ENCODE measurements at regions not wholly inside any gene's neighbourhood (a gene's known extent, or its start where the extent isn't known, plus 50 kb on each side); places are given as distances from the start of the nearest gene placed in this dataset.

DNA sequence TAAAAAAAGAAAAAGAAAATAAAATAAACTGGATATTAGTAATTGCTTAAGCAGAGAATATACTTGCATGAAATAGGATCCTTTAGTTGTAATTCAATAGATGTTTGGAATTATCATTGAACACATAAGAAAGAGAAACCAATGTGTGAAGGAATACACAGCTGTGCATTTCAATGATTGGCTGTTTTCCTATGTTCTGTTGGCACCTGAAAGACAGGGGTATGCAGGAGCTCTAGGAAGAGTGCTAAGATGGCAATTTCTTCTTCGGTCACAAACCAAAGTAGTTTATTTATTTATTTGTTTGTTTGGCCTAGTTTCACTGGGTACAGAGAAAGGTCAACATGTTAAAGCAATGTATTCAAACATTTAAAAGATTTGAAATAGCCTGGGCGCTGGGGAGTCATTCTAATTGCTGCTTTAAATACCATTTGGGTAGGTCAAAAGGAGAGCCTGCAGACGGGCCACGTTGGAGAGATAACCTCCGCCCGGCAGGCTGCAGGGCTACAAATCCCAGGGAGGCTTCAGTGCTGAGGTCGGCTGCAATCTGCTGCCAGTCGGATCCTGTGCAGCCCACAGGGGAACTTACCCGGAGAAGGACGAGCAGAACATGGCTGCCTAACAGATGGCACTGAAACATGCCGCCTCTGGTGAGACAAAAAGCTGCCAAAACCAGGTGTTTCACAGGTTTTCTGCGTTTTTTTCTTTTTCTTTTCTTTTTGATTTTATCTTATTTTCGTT is 154.2 kb upstream of the TYRP1 start:
- no peak overlapping the region for H3K4me3 ChIP-seq
- ATAC-seq, result no peak
- WGBS, 2 donors (ENCODE audit: low coverage in 1 of 2), result 57 to 61% methylated on average over 7 to 11 of the region's 13 CpGs
- no peak for TF ChIP-seq EP300 (IDR thresholded peaks at IDR 0.05)
- H3K27ac ChIP-seq, result no peak overlapping the region
- H3K27me3 ChIP-seq, result no peaks in the 10 kb centered on the region
- no peaks in the 10 kb centered on the region for H3K36me3 ChIP-seq
- H3K9me3 ChIP-seq, result no peaks in the 10 kb centered on the region
- no peaks in the 10 kb centered on the region for H3K4me1 ChIP-seq

DNA sequence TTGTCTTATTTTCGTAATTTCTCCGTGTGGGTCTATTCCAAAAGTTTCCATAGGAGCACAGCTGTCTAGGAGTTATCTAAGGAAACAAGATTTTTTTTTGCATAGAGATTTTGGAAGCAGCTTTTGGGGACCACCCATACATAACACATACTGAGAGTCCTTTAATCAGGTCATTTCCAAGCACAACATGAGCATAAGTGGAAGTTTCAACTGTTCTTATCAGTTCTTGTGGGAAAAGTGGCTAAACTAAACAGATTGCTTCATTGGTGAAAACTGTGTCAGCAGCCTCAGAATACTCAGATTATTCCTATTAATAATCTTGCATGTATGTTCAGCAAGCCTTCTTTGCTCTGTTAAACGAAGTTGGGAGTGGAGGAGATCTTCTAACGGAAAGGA is 153.6 kb upstream of the TYRP1 start:
- Histone ChIP-seq H3K36me3 (no peaks in the 10 kb centered on the region), H3K9me3 (no peaks in the 10 kb centered on the region), H3K27ac (no peak overlapping the region), H3K4me1 (no peaks in the 10 kb centered on the region), H3K27me3 (no peaks in the 10 kb centered on the region), H3K4me3 (no peak overlapping the region)
- no peak for ATAC-seq
- TF ChIP-seq, protein P1, sequence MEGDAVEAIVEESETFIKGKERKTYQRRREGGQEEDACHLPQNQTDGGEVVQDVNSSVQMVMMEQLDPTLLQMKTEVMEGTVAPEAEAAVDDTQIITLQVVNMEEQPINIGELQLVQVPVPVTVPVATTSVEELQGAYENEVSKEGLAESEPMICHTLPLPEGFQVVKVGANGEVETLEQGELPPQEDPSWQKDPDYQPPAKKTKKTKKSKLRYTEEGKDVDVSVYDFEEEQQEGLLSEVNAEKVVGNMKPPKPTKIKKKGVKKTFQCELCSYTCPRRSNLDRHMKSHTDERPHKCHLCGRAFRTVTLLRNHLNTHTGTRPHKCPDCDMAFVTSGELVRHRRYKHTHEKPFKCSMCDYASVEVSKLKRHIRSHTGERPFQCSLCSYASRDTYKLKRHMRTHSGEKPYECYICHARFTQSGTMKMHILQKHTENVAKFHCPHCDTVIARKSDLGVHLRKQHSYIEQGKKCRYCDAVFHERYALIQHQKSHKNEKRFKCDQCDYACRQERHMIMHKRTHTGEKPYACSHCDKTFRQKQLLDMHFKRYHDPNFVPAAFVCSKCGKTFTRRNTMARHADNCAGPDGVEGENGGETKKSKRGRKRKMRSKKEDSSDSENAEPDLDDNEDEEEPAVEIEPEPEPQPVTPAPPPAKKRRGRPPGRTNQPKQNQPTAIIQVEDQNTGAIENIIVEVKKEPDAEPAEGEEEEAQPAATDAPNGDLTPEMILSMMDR (IDR thresholded peaks at IDR 0.05), result no peak
- TF ChIP-seq EP300 (IDR thresholded peaks at IDR 0.05) (no peak), POLR2AphosphoS5 (IDR thresholded peaks at IDR 0.05) (no peak), POLR2A (IDR thresholded peaks at IDR 0.05) (no peak)
- WGBS, 2 donors (ENCODE audit: low coverage in 1 of 2), result 45 to 63% methylated on average over 2 to 3 of the region's 4 CpGs

DNA sequence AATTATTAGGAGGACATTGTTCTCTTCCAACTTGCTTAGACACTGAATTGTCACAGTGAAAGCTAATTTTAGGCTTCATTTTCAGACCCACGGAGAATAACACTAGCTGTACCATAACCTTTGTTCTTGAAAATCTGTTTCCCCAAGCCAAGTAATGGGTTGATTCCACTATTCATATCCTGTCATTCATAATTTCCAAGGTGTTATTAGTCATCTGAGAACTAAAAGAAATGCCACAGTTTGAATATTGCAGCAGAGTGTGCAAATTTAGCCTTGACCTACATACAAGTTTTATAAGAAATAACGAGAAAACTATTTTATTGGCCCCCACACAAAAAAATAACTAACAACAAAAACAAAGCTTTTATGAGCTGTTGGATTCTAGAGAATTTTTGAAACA is 148.5 kb upstream of the TYRP1 start:
- H3K4me3 ChIP-seq, result no peak overlapping the region
- H3K4me1 ChIP-seq, result no peaks in the 10 kb centered on the region
- H3K27ac ChIP-seq, result no peak overlapping the region
- no peaks in the 10 kb centered on the region for H3K27me3 ChIP-seq
- 45 to 60% methylated on average over 2 of the region's 2 CpGs for WGBS, 2 donors (ENCODE audit: low coverage in 1 of 2)
- H3K36me3 ChIP-seq, result no peaks in the 10 kb centered on the region
- TF ChIP-seq EP300 (IDR thresholded peaks at IDR 0.05) (no peak), POLR2AphosphoS5 (IDR thresholded peaks at IDR 0.05) (no peak), POLR2A (IDR thresholded peaks at IDR 0.05) (no peak)
- TF ChIP-seq, protein P1 (IDR thresholded peaks at IDR 0.05), result no peak
- no peaks in the 10 kb centered on the region for H3K9me3 ChIP-seq
- ATAC-seq, result no peak

DNA sequence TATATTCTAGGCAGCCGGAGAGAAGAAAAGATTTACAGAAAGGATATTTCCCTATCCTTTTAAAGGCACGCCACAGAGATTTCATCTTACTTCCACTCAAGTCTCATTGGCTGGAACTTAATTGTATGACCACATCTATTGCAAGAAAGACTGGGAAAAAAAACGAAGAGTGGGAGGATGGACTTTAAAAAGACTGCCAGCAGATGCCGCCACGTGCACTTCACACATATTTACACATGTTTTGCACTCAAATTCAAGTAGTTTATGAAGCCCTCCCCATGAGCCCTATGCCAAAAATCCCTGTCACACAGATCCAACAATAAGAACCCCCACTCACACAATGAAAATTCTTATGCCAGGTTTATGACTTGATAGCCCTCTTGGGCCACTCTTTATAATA is 138.5 kb upstream of the TYRP1 start:
- H3K9me3 ChIP-seq, result no peaks in the 10 kb centered on the region
- no peak overlapping the region for H3K27ac ChIP-seq
- ATAC-seq, result no peak
- H3K27me3 ChIP-seq, result no peaks in the 10 kb centered on the region
- H3K4me1 ChIP-seq, result no peaks in the 10 kb centered on the region
- 42 to 71% methylated on average over 5 of the region's 5 CpGs for WGBS, 2 donors (ENCODE audit: low coverage in 1 of 2)
- no peaks in the 10 kb centered on the region for H3K36me3 ChIP-seq
- TF ChIP-seq, protein P1 (IDR thresholded peaks at IDR 0.05), result no peak
- TF ChIP-seq POLR2A (IDR thresholded peaks at IDR 0.05) (no peak), EP300 (IDR thresholded peaks at IDR 0.05) (no peak), POLR2AphosphoS5 (IDR thresholded peaks at IDR 0.05) (no peak)
- no peak overlapping the region for H3K4me3 ChIP-seq

DNA sequence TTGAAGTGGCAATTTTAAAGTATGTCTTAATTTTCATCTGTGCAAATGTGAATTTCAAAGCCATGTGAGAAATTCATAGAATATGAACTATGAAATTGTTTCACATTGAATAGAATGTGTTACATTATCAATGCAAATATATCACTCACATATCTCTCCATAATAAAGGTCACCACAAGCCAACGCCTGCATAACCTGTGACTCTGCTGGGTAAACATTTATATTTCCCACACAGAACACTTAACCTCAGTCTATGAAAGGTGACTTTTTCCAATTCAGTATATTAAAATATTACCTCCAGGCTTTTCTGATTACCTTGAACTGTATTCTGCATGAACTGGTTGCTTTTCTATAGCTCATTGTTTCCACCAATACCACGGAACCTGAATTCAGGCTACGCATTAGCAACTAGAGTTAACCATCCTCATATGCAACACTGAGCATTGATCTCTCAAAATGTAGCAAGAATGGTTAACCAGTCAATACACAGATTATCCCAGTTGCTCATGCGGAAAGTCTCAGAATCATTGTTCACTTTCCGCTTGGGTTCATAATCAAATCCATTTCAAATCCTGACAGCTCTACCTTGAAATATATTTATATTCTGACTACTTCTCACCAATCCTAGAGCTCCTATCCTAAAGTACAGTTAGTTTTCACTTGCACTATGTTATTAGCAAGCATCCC is 126.6 kb upstream of the TYRP1 start:
- Histone ChIP-seq H3K27ac (no peak overlapping the region), H3K4me1 (no peaks in the 10 kb centered on the region), H3K4me3 (no peak overlapping the region), H3K27me3 (no peaks in the 10 kb centered on the region), H3K9me3 (peaks cover 0 to 4% (median 0%) of the 10 kb centered on the region in 3 donors), H3K36me3 (no peaks in the 10 kb centered on the region)
- 87 to 91% methylated on average over 5 of the region's 5 CpGs for whole genome bisulfite sequencing, 2 donors (ENCODE audit: low coverage in 1 of 2)
- TF ChIP-seq POLR2AphosphoS5 (IDR thresholded peaks at IDR 0.05) (no peak), EP300 (IDR thresholded peaks at IDR 0.05) (no peak), POLR2A (IDR thresholded peaks at IDR 0.05) (no peak)
- TF ChIP-seq, protein P1 (IDR thresholded peaks at IDR 0.05), result no peak
- ATAC-seq, result no peak

All from gastroesophageal sphincter (tissue), 4 donors.